Endothelial cell of umbilical vein (primary cell): ENCODE measurements at regions not wholly inside any gene's neighbourhood (a gene's known extent, or its start where the extent isn't known, plus 50 kb on each side); places are given as distances from the start of the nearest gene placed in this dataset.

ENCODE experiments used
- CTCF ChIP-seq, 2 donors: IDR thresholded peaks; 1 replicate in 1 of 2; 2 replicates in 1 of 2; pipeline ENCODE4 v1.5.1; 2011; ENCODE audit warnings: low read length in 2 of 2, mild to moderate bottlenecking in 2 of 2, moderate library complexity in 2 of 2, control low read depth in 1 of 2, inconsistent platforms in 1 of 2, low read depth in 1 of 2; ENCODE audit not compliant: insufficient read depth in 1 of 2; ENCODE audit errors: extremely low read depth in 1 of 2
- EZH2 ChIP-seq: IDR thresholded peaks from 2 replicates; pipeline ENCODE4 v1.6.1; 2012; ENCODE audit warnings: borderline replicate concordance, low read depth, mild to moderate bottlenecking, moderate library complexity, low read length, inconsistent platforms; ENCODE audit not compliant: severe bottlenecking
- GATA2 ChIP-seq: IDR thresholded peaks from 2 replicates; pipeline ENCODE4 v1.7.0; 2011; ENCODE audit warnings: low read depth, mild to moderate bottlenecking, moderate library complexity, mixed read lengths, low read length; ENCODE audit not compliant: insufficient read length, insufficient read depth
- JUN ChIP-seq: IDR thresholded peaks from 2 replicates; pipeline ENCODE4 v1.6.1; 2011; ENCODE audit warnings: borderline replicate concordance, low read depth; ENCODE audit not compliant: insufficient read length, insufficient read depth
- MYC ChIP-seq: IDR thresholded peaks from one replicate; pipeline ENCODE4 v1.6.1; 2011; ENCODE audit warnings: mild to moderate bottlenecking, low read depth, low read length
- POLR2A ChIP-seq: IDR thresholded peaks from 2 replicates; pipeline ENCODE4 v1.6.1; 2012; ENCODE audit warnings: low read depth, mild to moderate bottlenecking, control low read depth, low read length
- POLR2AphosphoS5 ChIP-seq: IDR thresholded peaks from 2 replicates; pipeline ENCODE4 v1.6.1; 2012; ENCODE audit warnings: low read depth, mild to moderate bottlenecking, control low read depth, low read length, moderate library complexity; ENCODE audit not compliant: insufficient read depth

- no peak for TF ChIP-seq CTCF (IDR thresholded peaks at IDR 0.05; ENCODE audit: extremely low read depth in 1 of 2, insufficient read depth in 1 of 2, low read depth in 1 of 2, low read length in 2 of 2)
- TF ChIP-seq JUN = no peak
- no peak for TF ChIP-seq EZH2
- no peak for TF ChIP-seq MYC
- TF ChIP-seq POLR2A = no peak
- no peak for TF ChIP-seq POLR2AphosphoS5
- no peak for TF ChIP-seq GATA2
Measured at GRCh38 chrY:7723991-7724632, 812.6 kb upstream of the AMELY start.
